ENCODE measurements at regions not wholly inside any gene's neighbourhood (a gene's known extent, or its start where the extent isn't known, plus 50 kb on each side); places are given as distances from the start of the nearest gene placed in this dataset.

GRCh38 chr2:116109471-116109870, 1667.0 kb downstream of the DPP10 start:
- Histone ChIP-seq H3K36me3 (ENCODE audit: control insufficient read depth in 2 of 2, extremely low read depth in 1 of 2, insufficient read depth in 2 of 2, low read length in 2 of 2) (no peaks in the 10 kb centered on the region), H3K9ac (replicated peaks; ENCODE audit: extremely low read depth, insufficient read depth, low read length) (no peak overlapping the region), H3K4me3 (replicated peaks in 1 of 3; ENCODE audit: insufficient read depth in 1 of 3, low read depth in 1 of 3, low read length in 3 of 3) (no peak overlapping the region), H3K9me1 (replicated peaks; ENCODE audit: control insufficient read depth, extremely low read depth, insufficient read depth, low read length) (no peaks in the 10 kb centered on the region), H3K79me2 (ENCODE audit: control insufficient read depth, insufficient read depth, low read length) (no peaks in the 10 kb centered on the region), H3K27me3 (ENCODE audit: control insufficient read depth in 2 of 2, insufficient read depth in 2 of 2, low read length in 2 of 2) (no peaks in the 10 kb centered on the region), H3K9me3 (replicated peaks; ENCODE audit: control insufficient read depth, insufficient read depth, low read length) (no peaks in the 10 kb centered on the region), H3K27ac (ENCODE audit: insufficient read depth, low read depth, low read length) (no peak overlapping the region), H3K4me1 (ENCODE audit: control insufficient read depth, extremely low read depth, insufficient read depth, low read length) (no peaks in the 10 kb centered on the region), H4K20me1 (replicated peaks; ENCODE audit: control insufficient read depth, extremely low read depth, insufficient read depth, low read length) (no peaks in the 10 kb centered on the region), H2AFZ (ENCODE audit: low read depth, low read length) (no peak overlapping the region), H3K4me2 (ENCODE audit: insufficient read depth, low read length) (no peak overlapping the region)
- no peak for FAIRE-seq
- intact Hi-C loops (cut with micrococcal nuclease) (no loop called here), dilution Hi-C loops (cut with MboI; ENCODE audit: extremely low pct_ligation_motif_present, low sequenced_read_pairs) (no loop called here)
- no peak for TF ChIP-seq MYC (IDR thresholded peaks at IDR 0.05; ENCODE audit: low read depth, low read length)
- TF ChIP-seq POLR2AphosphoS5 (IDR thresholded peaks at IDR 0.05; ENCODE audit: insufficient read depth, low read depth, low read length), result no peak
- no peak for TF ChIP-seq FOS (IDR thresholded peaks at IDR 0.05; ENCODE audit: borderline replicate concordance, insufficient read depth, low read length)
- no peak for TF ChIP-seq MAX (IDR thresholded peaks at IDR 0.05; ENCODE audit: insufficient read depth, insufficient read length)
- DNase-seq (ENCODE audit: low read depth, low spot score), result no peak
- ChIA-PET POLR2A (no interaction called here), CTCF (no interaction called here)
- BruUV-seq (replicated peaks), result no TSS peak

GRCh38 chr2:116117845-116118244, 1675.4 kb downstream of the DPP10 start:
- Histone ChIP-seq H3K36me3 (ENCODE audit: control insufficient read depth in 2 of 2, extremely low read depth in 1 of 2, insufficient read depth in 2 of 2, low read length in 2 of 2) (no peaks in the 10 kb centered on the region), H3K9me1 (replicated peaks; ENCODE audit: control insufficient read depth, extremely low read depth, insufficient read depth, low read length) (no peaks in the 10 kb centered on the region), H3K4me3 (replicated peaks in 1 of 3; ENCODE audit: insufficient read depth in 1 of 3, low read depth in 1 of 3, low read length in 3 of 3) (no peak overlapping the region), H3K4me1 (ENCODE audit: control insufficient read depth, extremely low read depth, insufficient read depth, low read length) (no peaks in the 10 kb centered on the region), H3K9ac (replicated peaks; ENCODE audit: extremely low read depth, insufficient read depth, low read length) (no peak overlapping the region), H3K9me3 (replicated peaks; ENCODE audit: control insufficient read depth, insufficient read depth, low read length) (no peaks in the 10 kb centered on the region), H3K27me3 (ENCODE audit: control insufficient read depth in 2 of 2, insufficient read depth in 2 of 2, low read length in 2 of 2) (no peaks in the 10 kb centered on the region), H3K4me2 (ENCODE audit: insufficient read depth, low read length) (no peak overlapping the region), H4K20me1 (replicated peaks; ENCODE audit: control insufficient read depth, extremely low read depth, insufficient read depth, low read length) (no peaks in the 10 kb centered on the region), H3K79me2 (ENCODE audit: control insufficient read depth, insufficient read depth, low read length) (no peaks in the 10 kb centered on the region), H2AFZ (ENCODE audit: low read depth, low read length) (no peak overlapping the region), H3K27ac (ENCODE audit: insufficient read depth, low read depth, low read length) (no peak overlapping the region)
- CTCF ChIA-PET, result no interaction called here
- no TSS peak for BruUV-seq (replicated peaks)
- dilution Hi-C loops (cut with MboI; ENCODE audit: extremely low pct_ligation_motif_present, low sequenced_read_pairs) (no loop called here), intact Hi-C loops (cut with micrococcal nuclease) (no loop called here)
- POLR2A ChIA-PET, result no interaction called here
- DNase-seq (ENCODE audit: low read depth, low spot score), result no peak
- FAIRE-seq, result no peak
- TF ChIP-seq EZH2 (IDR thresholded peaks at IDR 0.05; ENCODE audit: borderline replicate concordance, low read depth, low read length, severe bottlenecking) (no peak), MYC (IDR thresholded peaks at IDR 0.05; ENCODE audit: low read depth, low read length) (no peak), FOS (IDR thresholded peaks at IDR 0.05; ENCODE audit: borderline replicate concordance, insufficient read depth, low read length) (no peak), JUN (IDR thresholded peaks at IDR 0.05; ENCODE audit: borderline replicate concordance, insufficient read depth, insufficient read length, low read depth) (no peak), GATA2 (IDR thresholded peaks at IDR 0.05; ENCODE audit: insufficient read depth, insufficient read length, low read depth, low read length) (no peak), POLR2AphosphoS5 (IDR thresholded peaks at IDR 0.05; ENCODE audit: insufficient read depth, low read depth, low read length) (no peak), MAX (IDR thresholded peaks at IDR 0.05; ENCODE audit: insufficient read depth, insufficient read length) (no peak), POLR2A (IDR thresholded peaks at IDR 0.05; ENCODE audit: low read depth, low read length) (no peak), CTCF (IDR thresholded peaks at IDR 0.05; ENCODE audit: extremely low read depth in 1 of 2, insufficient read depth in 1 of 2, low read depth in 1 of 2, low read length in 2 of 2) (no peak)
